Breast epithelium (tissue), 3 donors: ENCODE measurements at regions not wholly inside any gene's neighbourhood (a gene's known extent, or its start where the extent isn't known, plus 50 kb on each side); places are given as distances from the start of the nearest gene placed in this dataset.

Source experiments
- CTCF ChIP-seq, 3 donors: fragments of 450-650 bp; IDR thresholded peaks; one replicate each; pipeline ENCODE4 v1.5.1; 2016 to 2017; ENCODE audit warnings: antibody characterized with exemption in 3 of 3, mild to moderate bottlenecking in 3 of 3, moderate library complexity in 3 of 3
- POLR2A ChIP-seq: fragments of 450-650 bp; IDR thresholded peaks from one replicate; pipeline ENCODE4 v1.6.1; 2016; ENCODE audit warnings: antibody characterized with exemption, mild to moderate bottlenecking, moderate library complexity

DNA sequence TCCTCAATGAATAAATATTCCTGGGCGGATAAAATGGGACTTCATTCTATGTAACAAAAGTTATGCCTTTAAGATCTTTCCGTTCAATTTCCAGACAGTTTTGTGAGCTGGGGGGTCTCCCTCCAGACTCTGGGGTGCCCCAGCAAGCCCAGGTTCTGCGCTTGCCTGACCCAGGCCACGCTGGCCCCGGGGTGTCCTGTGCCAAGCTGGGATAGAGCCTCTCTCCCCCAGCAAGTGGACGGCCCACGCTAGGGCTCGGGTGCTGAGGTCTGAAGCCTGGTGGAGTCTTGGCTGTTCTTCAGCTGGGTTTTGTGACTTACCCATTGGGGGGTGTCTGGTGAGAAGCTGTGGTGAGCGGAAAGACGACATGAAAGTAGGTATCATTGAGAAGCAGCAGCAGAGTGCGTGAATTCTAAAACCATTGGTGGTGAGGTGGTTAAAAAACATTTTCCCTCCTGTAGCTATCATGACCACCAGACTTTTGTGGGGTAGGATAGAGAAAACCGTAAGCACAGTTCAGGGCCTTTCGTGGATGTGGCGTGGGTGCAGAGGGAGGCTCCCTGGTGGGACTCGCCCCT lies 346.8 kb downstream of the ANAPC1 start:
- no peak for TF ChIP-seq CTCF (IDR thresholded peaks at IDR 0.05)
- TF ChIP-seq POLR2A: no peak
